Gastroesophageal sphincter (tissue), 3 donors: ENCODE measurements at regions not wholly inside any gene's neighbourhood (a gene's known extent, or its start where the extent isn't known, plus 50 kb on each side); places are given as distances from the start of the nearest gene placed in this dataset.

Experiments
- EP300 ChIP-seq: sonication (generic); formaldehyde crosslinking; IDR thresholded peaks from one replicate; pipeline ENCODE4 v1.6.1; 2017; ENCODE audit warnings: antibody characterized with exemption, mild to moderate bottlenecking
- POLR2A ChIP-seq, 2 donors: fragments of 450-650 bp; IDR thresholded peaks; one replicate each; pipeline ENCODE4 v1.6.1; 2017; ENCODE audit warnings: antibody characterized with exemption in 2 of 2, mild to moderate bottlenecking in 2 of 2, moderate library complexity in 1 of 2
- POLR2AphosphoS5 ChIP-seq: sonication (generic); formaldehyde crosslinking; IDR thresholded peaks from one replicate; pipeline ENCODE4 v1.6.1; 2017; ENCODE audit warnings: antibody characterized with exemption
- TF ChIP-seq, protein P1 (sequence below), 4 experiments: fragments of 200-600 bp in 2 of 4; fragments of 450-650 bp in 2 of 4; sonication (generic) in 1 of 4; IDR thresholded peaks; one replicate each; pipeline ENCODE4 v1.5.1; 2017 to 2019; ENCODE audit warnings: antibody characterized with exemption in 4 of 4, mild to moderate bottlenecking in 2 of 4, moderate library complexity in 2 of 4

- TF ChIP-seq, protein P1, sequence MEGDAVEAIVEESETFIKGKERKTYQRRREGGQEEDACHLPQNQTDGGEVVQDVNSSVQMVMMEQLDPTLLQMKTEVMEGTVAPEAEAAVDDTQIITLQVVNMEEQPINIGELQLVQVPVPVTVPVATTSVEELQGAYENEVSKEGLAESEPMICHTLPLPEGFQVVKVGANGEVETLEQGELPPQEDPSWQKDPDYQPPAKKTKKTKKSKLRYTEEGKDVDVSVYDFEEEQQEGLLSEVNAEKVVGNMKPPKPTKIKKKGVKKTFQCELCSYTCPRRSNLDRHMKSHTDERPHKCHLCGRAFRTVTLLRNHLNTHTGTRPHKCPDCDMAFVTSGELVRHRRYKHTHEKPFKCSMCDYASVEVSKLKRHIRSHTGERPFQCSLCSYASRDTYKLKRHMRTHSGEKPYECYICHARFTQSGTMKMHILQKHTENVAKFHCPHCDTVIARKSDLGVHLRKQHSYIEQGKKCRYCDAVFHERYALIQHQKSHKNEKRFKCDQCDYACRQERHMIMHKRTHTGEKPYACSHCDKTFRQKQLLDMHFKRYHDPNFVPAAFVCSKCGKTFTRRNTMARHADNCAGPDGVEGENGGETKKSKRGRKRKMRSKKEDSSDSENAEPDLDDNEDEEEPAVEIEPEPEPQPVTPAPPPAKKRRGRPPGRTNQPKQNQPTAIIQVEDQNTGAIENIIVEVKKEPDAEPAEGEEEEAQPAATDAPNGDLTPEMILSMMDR (IDR thresholded peaks at IDR 0.05), result peak in 1 of 4 experiments; percentile 31
- TF ChIP-seq POLR2AphosphoS5 (no peak), EP300 (no peak), POLR2A (IDR thresholded peaks at IDR 0.05) (no peak)
Observed at GRCh38 chr4:163048447-163048846, 118.2 kb downstream of the NAF1 start.
